NCI-H748 (cell line): ENCODE measurements at regions not wholly inside any gene's neighbourhood (a gene's known extent, or its start where the extent isn't known, plus 50 kb on each side); places are given as distances from the start of the nearest gene placed in this dataset.

Experiments
- DNase-seq: peaks from one replicate; lab custom pipeline; 2025; ENCODE audit not compliant: unreplicated experiment; lab: John Stamatoyannopoulos, UW

DNA sequence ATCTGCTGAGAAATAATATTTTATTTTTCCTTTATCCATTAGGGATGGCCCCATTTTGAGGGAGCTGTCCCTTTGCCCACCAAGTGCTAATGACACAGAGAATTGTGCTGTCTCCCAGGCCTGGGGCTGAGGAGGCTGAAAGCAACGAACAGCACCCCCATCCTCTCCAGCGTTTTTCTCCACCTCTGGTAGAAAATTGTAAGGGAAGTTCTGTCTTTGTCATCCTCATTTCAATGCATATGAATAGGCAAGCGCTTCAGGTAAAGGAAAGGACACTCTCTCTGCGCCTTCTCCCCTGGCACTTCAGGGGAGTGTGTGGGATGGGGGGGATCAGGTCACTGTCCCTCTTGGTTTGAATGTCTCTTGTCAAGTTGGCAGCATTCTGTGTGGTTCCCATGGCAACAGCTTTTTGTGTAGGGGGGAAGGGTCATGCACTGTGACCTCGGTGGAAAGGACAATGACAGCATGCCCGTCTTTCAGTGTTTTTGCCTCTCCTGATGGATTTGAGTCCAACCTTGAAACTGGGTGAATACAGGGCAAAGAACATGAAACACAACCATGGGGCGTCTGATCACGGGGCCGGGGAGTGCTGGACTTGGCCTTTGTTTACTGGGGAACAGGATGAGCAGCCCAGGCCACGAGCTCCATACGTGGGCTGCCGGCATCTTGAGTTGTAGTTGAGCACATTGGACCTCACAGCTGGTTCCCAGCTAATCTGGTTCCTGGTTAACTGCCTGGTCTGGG is 230.2 kb downstream of the VRK1 start:
- DNase-seq, result no peak

GRCh38 chr14:97028382-97028781 is 231.2 kb downstream of the VRK1 start:
- DNase-seq, result no peak

- no peak for DNase-seq
These were observed 232.6 kb downstream of the VRK1 start for GRCh38 chr14:97029800-97030199.

- DNase-seq, result no peak
These were observed 234.3 kb downstream of the VRK1 start for GRCh38 chr14:97031530-97031929.

GRCh38 chr14:97033556-97034081 is 236.4 kb downstream of the VRK1 start:
- DNase-seq, result no peak

DNA sequence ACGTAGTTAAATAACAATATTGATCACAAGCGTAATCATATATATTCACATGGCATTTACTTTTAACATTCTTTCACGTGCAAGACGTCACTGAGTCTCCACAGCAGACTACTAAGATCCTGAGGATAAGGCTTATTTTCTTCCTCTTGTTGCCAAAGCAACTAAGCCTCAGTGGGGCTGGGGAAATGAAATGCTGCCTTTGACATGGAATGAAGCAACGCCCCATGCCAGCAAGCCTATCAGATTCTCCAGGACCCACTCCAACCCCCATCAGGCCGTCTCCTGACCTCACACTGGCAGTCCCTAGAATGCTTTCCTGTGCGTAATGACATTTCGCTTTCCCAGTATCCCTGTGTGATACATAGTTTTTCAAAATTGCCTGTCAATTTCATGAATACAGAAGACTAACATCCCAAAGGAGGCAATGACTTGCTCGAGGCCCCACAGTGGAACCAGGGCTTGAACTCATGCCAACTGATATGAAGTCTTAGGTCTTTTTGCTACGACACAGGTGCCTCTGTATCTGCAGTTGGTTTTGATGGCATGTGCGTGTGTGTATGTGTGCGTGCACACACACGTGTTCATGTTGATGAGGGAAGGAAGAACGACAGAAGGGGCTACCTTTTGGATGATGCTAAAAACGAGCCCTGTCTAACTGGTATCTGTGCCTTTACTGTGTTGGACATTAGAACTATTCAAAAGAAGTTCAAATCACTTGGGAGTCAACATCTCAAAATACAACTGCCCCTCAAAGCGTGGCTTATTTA is 239.1 kb downstream of the VRK1 start:
- DNase-seq, result no peak

- no peak for DNase-seq
These were observed 242.7 kb downstream of the VRK1 start for GRCh38 chr14:97039717-97040363.

DNA sequence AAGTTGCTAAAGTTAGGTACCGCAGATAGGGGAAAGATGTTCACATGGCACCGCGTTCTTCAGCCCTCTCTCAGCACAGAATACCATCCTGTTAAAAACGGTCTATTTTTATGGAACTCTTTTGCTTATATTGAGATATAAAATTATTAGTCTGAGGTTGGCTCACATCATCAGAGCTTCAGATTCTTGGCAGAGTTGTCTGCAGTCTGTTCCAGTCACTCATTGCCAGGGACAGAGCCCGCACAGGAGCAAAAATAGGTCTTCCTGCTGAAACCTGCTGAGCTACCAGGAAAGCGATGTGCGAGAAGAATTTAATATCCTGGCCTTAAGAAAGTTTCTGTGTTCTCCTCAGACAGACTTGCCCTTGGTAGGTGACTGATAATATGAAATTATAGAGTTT is 249.8 kb downstream of the VRK1 start:
- DNase-seq, result no peak

DNA sequence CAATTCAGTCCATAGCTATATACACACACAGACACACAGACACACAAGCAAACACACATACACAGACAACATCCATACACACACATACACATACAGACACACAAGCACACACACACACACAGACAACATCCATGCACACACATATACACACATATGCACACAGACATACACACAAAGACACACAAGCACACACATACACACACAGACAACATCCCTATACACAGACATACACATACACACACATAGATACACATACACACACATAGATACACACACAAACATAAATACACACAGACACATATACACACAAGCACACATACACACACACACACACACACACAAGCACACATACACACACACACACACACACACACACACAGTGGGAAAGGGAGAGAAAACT is 254.8 kb downstream of the VRK1 start:
- no peak for DNase-seq

GRCh38 chr14:97053941-97054340 is 256.8 kb downstream of the VRK1 start:
- DNase-seq, result no peak

- DNase-seq, result no peak
These were observed 258.2 kb downstream of the VRK1 start for GRCh38 chr14:97055355-97055754.

- peak; percentile 55 for DNase-seq
These were observed 258.9 kb downstream of the VRK1 start for GRCh38 chr14:97056086-97056485.

DNA sequence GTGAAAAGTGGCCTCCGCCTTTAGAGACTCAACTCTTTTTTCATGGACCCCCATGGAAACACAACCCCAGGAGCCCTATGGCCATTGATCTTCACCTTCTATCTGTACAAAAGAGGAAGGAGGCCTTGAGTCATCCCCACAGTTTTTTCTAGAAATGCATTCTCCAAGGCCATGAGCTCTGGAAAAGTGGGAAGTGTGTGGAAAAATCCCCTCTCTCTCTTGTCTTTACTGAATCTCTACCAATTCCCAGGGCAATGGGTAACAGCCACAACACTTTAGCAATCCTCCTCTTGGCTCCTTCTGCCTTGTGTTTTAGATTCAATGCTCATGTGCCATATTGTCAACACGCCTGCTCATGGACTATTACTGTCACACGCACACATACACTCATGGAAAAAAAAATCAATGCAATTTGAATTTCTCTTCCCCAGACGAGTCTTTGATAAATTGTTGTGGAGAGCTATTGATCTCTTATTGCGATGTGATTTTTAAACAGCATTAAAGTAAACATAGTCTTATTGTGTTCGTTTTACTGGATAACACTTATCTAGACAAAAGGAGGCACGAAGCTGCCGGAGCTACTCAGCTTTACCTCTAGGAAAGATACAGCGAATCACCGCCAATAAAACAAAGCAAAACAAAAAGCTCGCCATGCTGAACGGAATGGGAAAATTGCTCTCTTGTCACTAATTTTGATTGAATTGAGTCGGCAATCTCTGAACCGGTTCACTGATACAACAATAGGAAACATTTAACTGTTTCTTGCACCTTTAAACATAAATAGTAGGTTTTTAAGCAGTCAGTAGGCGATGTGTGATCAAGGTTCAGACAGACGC is 260.3 kb downstream of the VRK1 start:
- peak; percentile 77 for DNase-seq

DNA sequence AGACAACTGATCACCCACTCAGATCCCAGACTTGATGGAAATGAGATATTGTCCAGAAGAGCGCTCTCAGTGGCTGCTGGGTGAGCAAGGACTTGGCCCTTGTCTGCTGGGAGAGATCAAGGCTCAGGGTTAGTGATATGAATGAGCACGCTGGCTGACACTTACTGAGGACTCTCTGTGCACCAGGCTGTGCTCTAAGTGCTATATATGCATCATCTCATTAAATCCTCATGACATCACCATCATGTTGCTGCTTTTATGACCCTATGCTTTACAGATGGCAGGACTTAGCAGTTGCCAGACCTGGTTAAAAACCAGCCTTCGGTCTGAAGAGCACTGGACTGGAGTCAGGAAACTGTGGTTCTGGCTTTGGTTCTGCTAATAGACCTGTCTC is 260.9 kb downstream of the VRK1 start:
- DNase-seq, result peak; percentile 77

DNA sequence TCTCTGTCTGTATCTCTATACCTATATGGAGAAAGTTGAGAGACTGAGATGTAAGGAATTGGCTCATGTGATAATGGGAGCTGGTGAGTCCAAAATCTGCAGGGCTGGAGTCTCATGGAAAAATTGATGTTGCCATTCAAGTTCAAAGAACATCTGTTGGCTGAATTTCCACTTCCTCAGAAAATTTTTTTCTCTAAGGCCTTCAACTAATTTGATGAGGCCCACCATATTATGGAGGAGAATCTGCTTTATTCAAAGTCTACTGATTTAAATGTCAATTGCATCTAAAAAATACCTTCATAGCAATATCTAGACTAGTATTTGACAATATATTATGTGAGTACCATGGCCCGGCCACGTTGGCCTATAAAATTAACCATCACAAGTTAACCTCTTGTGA is 261.4 kb downstream of the VRK1 start:
- DNase-seq, result no peak

DNA sequence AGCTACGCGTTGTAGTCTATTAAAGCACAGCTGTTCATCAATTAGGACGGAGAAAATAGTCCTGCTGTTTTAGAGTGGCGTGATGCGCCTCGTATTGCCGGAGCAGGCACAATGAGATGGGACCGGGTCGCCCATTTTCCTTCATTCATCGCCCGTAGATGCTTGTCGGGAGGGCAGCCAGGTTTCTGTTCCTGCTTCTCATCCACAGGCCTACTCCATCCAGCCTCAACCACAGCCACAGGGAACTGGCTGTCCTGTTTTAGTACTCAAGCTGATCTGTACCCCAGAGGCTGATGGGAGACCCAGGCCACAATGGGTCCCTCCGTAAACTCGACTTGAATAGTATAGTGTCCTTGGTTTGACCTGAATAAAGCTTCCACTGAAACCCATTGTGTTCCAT is 264.0 kb downstream of the VRK1 start:
- no peak for DNase-seq

DNA sequence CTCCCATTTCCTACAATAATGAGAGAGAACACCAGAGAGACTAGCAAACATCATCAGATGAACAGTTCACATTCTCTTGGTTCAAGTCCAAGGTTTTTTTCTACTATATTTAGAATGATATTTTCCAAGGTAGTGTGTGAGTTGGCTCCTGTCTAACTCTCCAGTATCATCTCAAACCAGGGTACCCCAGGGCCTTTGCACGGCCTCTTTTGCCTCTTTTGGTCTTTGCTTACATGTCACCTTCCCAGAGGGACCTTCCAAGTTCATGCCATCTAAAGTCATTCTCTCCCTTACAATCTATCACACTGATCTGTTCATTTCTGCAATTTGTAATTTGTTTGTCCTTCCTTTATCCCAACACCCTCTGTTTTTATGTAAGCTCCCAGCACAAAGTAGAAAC is 264.5 kb downstream of the VRK1 start:
- DNase-seq, result no peak

DNA sequence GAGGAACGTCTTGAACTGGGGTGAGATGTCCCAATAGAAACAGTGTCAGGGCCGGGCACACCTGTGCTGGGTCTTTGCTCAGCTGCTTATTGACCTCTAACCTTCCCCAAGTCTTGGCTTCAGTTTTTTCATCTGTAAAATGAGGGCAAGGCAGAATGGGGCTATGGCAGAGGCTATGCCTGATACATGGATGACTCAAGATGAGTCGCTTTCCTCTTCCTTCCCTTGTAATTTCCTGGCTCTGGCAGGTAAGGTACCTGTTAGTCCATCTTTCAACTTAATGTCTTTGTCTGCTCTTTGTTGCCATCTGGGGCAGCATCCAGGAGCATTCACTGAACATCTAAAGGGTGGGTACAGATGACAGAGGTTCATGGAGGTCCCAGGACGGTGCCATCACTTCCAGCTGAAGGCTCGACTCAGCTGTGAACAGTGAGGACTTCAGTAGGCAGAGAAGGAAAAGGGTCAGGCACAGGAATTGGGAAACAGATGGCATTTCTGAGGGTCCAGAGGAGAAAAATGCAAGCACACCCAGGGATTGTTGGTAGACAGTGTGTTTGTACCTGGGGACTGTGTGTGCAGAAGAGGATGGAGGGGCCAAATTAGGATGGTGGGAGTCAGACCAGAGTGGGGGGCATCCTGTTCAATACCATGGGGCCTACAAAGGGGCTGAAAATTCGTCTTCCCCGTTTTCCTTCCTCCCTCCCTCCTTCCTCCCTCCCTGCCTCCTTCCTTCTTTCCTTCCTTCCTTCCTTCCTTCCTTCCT is 268.3 kb downstream of the VRK1 start:
- no peak for DNase-seq

- no peak for DNase-seq
These were observed 269.1 kb downstream of the VRK1 start for GRCh38 chr14:97066068-97066899.
